H1 (cell line): ENCODE measurements at regions not wholly inside any gene's neighbourhood (a gene's known extent, or its start where the extent isn't known, plus 50 kb on each side); places are given as distances from the start of the nearest gene placed in this dataset.

Source experiments
- CTCF ChIA-PET: fragments of 300-600 bp; sonication (Branson Sonifier 250); formaldehyde crosslinking; loops from one replicate; lab custom pipeline; 2021; ENCODE audit not compliant: partially characterized antibody; lab: Charles Lee
- POLR2A ChIA-PET: fragments of 300-600 bp; sonication (Branson Sonifier 250); formaldehyde crosslinking; loops from one replicate; lab custom pipeline; 2021; ENCODE audit warnings: inconsistent platforms; ENCODE audit not compliant: partially characterized antibody; lab: Charles Lee
- DNase-seq, 2 experiments: peaks; one replicate each; pipeline versions ENCODE4 v3.0.0 to v3.0.0-alpha.2; 2010 to 2022; ENCODE audit warnings: low spot score in 2 of 2, low read depth in 1 of 2, mixed read lengths in 1 of 2
- FAIRE-seq: peaks from 2 replicates; lab custom pipeline; 2011; peaks lifted over from hg19 to GRCh38; lab: Jason Lieb, UNC
- H2AFZ ChIP-seq: 2 replicates; pipeline ENCODE4 v1.8.1; 2012; ENCODE audit warnings: low read length, inconsistent platforms
- H2AK5ac ChIP-seq: 2 replicates; pipeline ENCODE4 v1.6.1; 2013; ENCODE audit warnings: low read depth, low read length
- H2BK120ac ChIP-seq: replicated peaks from 2 replicates; pipeline ENCODE3; 2013; ENCODE audit warnings: low read depth, low read length, inconsistent platforms
- H2BK12ac ChIP-seq: 2 replicates; pipeline ENCODE4 v1.6.1; 2013; ENCODE audit warnings: low read depth, low read length
- H2BK15ac ChIP-seq: 2 replicates; pipeline ENCODE4 v1.6.1; 2013; ENCODE audit warnings: low read length
- H2BK20ac ChIP-seq: 2 replicates; pipeline ENCODE4 v1.6.1; 2013; ENCODE audit warnings: low read length
- H2BK5ac ChIP-seq: 2 replicates; pipeline ENCODE4 v1.6.1; 2013; ENCODE audit warnings: low read depth, low read length
- H3K14ac ChIP-seq: 2 replicates; pipeline ENCODE4 v1.6.1; 2013; ENCODE audit warnings: inconsistent platforms; ENCODE audit not compliant: insufficient read length
- H3K18ac ChIP-seq: 2 replicates; pipeline ENCODE4 v1.6.1; 2013; ENCODE audit warnings: low read length; ENCODE audit errors: extremely low read depth
- H3K23ac ChIP-seq: 2 replicates; pipeline ENCODE4 v1.6.1; 2013; ENCODE audit warnings: inconsistent platforms; ENCODE audit not compliant: insufficient read length
- H3K23me2 ChIP-seq: 2 replicates; pipeline ENCODE4 v1.6.1; 2013; ENCODE audit warnings: low read depth, low read length
- H3K27ac ChIP-seq: 2 replicates; pipeline ENCODE4 v1.6.1; 2011; ENCODE audit warnings: low read depth, low read length, inconsistent platforms
- H3K27me3 ChIP-seq, 4 experiments: replicated peaks in 1 of 4; 1 replicate in 1 of 4; 2 replicates in 3 of 4; pipeline versions ENCODE4 v1.6.1 to v1.8.1; 2011 to 2013; ENCODE audit warnings: low read length in 3 of 4, mild to moderate bottlenecking in 3 of 4, inconsistent platforms in 2 of 4, mixed read lengths in 2 of 4, moderate library complexity in 1 of 4; ENCODE audit not compliant: control insufficient read depth in 3 of 4, insufficient read depth in 3 of 4; ENCODE audit errors: extremely low read depth in 1 of 4
- H3K36me3 ChIP-seq, 4 experiments: 2 replicates each; pipeline versions ENCODE4 v1.6.1 to v1.8.1; 2011 to 2013; ENCODE audit warnings: mild to moderate bottlenecking in 4 of 4, low read length in 3 of 4, moderate library complexity in 2 of 4, control low read depth in 1 of 4, inconsistent platforms in 1 of 4; ENCODE audit not compliant: insufficient read depth in 4 of 4, control insufficient read depth in 2 of 4
- H3K4ac ChIP-seq: replicated peaks from 2 replicates; pipeline ENCODE3; 2013; ENCODE audit warnings: low read length, low read depth, mixed read lengths, inconsistent platforms; ENCODE audit not compliant: insufficient read length
- H3K4me1 ChIP-seq, 4 experiments: replicated peaks in 1 of 4; 1 replicate in 1 of 4; 2 replicates in 3 of 4; pipeline versions ENCODE4 v1.6.1 to v1.8.1; 2011 to 2013; ENCODE audit warnings: low read length in 3 of 4, inconsistent platforms in 2 of 4, mixed read lengths in 1 of 4; ENCODE audit not compliant: insufficient read depth in 4 of 4, control insufficient read depth in 3 of 4
- H3K4me2 ChIP-seq, 2 experiments: 2 replicates each; pipeline versions ENCODE4 v1.6.1 to v1.8.1; 2011 to 2013; ENCODE audit warnings: low read depth in 2 of 2, low read length in 2 of 2, control low read depth in 1 of 2, inconsistent platforms in 1 of 2, mild to moderate bottlenecking in 1 of 2; ENCODE audit not compliant: insufficient read depth in 1 of 2
- H3K4me3 ChIP-seq, 4 experiments: fragments of 200-600, 300-600 bp in 1 of 4; sonication (generic), shearing (Covaris generic), sonication (Bioruptor Twin) in 1 of 4; 2 replicates each; pipeline versions ENCODE4 v1.5.1 to v1.8.1; 2011 to 2016; ENCODE audit warnings: low read length in 4 of 4, low read depth in 3 of 4, control low read depth in 2 of 4, inconsistent platforms in 2 of 4, mild to moderate bottlenecking in 2 of 4, mixed read lengths in 1 of 4, moderate library complexity in 1 of 4; ENCODE audit not compliant: insufficient read depth in 2 of 4; ENCODE audit errors: extremely low read depth in 1 of 4
- H3K56ac ChIP-seq: replicated peaks from 2 replicates; pipeline ENCODE3; 2013; ENCODE audit warnings: low read depth, mild to moderate bottlenecking, mixed read lengths, low read length, inconsistent platforms; ENCODE audit not compliant: insufficient read length
- H3K79me1 ChIP-seq: 2 replicates; pipeline ENCODE4 v1.6.1; 2013; ENCODE audit warnings: low read depth, low read length, control low read depth
- H3K79me2 ChIP-seq, 2 experiments: 2 replicates each; pipeline versions ENCODE4 v1.6.1 to v1.8.1; 2012 to 2013; ENCODE audit warnings: low read length in 2 of 2, mild to moderate bottlenecking in 2 of 2, inconsistent platforms in 1 of 2; ENCODE audit not compliant: insufficient read depth in 2 of 2, control insufficient read depth in 1 of 2
- H3K9ac ChIP-seq, 4 experiments: replicated peaks in 1 of 4; 1 replicate in 1 of 4; 2 replicates in 3 of 4; pipeline versions ENCODE4 v1.6.1 to v1.8.1; 2011 to 2013; ENCODE audit warnings: low read depth in 3 of 4, low read length in 3 of 4, control low read depth in 2 of 4, mild to moderate bottlenecking in 2 of 4, moderate library complexity in 2 of 4, inconsistent platforms in 1 of 4; ENCODE audit errors: extremely low read depth in 1 of 4
- H3K9me3 ChIP-seq, 2 experiments: 2 replicates each; pipeline versions ENCODE4 v1.6.1 to v1.8.1; 2012 to 2013; ENCODE audit warnings: mild to moderate bottlenecking in 2 of 2, moderate library complexity in 2 of 2, control low read depth in 1 of 2, inconsistent platforms in 1 of 2, low read depth in 1 of 2, low read length in 1 of 2, mixed read lengths in 1 of 2; ENCODE audit not compliant: insufficient read depth in 2 of 2
- H4K20me1 ChIP-seq, 2 experiments: replicated peaks in 1 of 2; 2 replicates each; pipeline versions ENCODE3 to v1.8.1; 2011 to 2013; ENCODE audit warnings: inconsistent platforms in 2 of 2, low read length in 2 of 2, mild to moderate bottlenecking in 1 of 2; ENCODE audit not compliant: insufficient read depth in 2 of 2, control insufficient read depth in 1 of 2
- H4K5ac ChIP-seq: 2 replicates; pipeline ENCODE4 v1.6.1; 2013; ENCODE audit warnings: low read length, low read depth, mixed read lengths, inconsistent platforms; ENCODE audit not compliant: insufficient read length
- H4K8ac ChIP-seq: 2 replicates; pipeline ENCODE4 v1.8.0; 2013; ENCODE audit warnings: mild to moderate bottlenecking, moderate library complexity, low read length, inconsistent platforms; ENCODE audit not compliant: insufficient read depth; ENCODE audit errors: extremely low read depth
- H4K91ac ChIP-seq: replicated peaks from 2 replicates; pipeline ENCODE3; 2013; ENCODE audit warnings: low read length, mixed read lengths, inconsistent platforms; ENCODE audit not compliant: insufficient read length
- ASH2L ChIP-seq: fragments of 200-600, 300-600 bp; sonication (generic); IDR thresholded peaks from one replicate; pipeline ENCODE4 v1.7.1; 2017; ENCODE audit warnings: low read length
- CBX5 ChIP-seq: fragments of 300-800, 300-1000 bp; sonication (generic); IDR thresholded peaks from 2 replicates; pipeline ENCODE4 v1.7.1; 2016; ENCODE audit warnings: antibody characterized with exemption, low read length, low read depth
- CHD1 ChIP-seq: IDR thresholded peaks from 2 replicates; pipeline ENCODE4 v1.6.1; 2012; ENCODE audit warnings: low read depth, low read length, improper control_type of control experiment
- EP300 ChIP-seq, 2 experiments: IDR thresholded peaks; 1 replicate in 1 of 2; 2 replicates in 1 of 2; pipeline ENCODE4 v1.6.1; 2011 to 2012; ENCODE audit warnings: low read depth in 2 of 2, low read length in 2 of 2, mild to moderate bottlenecking in 2 of 2, borderline replicate concordance in 1 of 2, inconsistent platforms in 1 of 2, moderate library complexity in 1 of 2
- HDAC6 ChIP-seq: IDR thresholded peaks from one replicate; pipeline ENCODE4 v1.7.1; 2012; ENCODE audit warnings: low read depth, mild to moderate bottlenecking, inconsistent platforms, low read length, moderate library complexity
- KDM1A ChIP-seq: fragments of 200-600, 300-600 bp; sonication (generic); IDR thresholded peaks from 2 replicates; pipeline ENCODE4 v1.7.1; 2016; ENCODE audit warnings: mild to moderate bottlenecking, low read length, borderline replicate concordance
- RNF2 ChIP-seq: fragments of 200-900, 300-1000 bp; sonication (generic); IDR thresholded peaks from 2 replicates; pipeline ENCODE4 v1.7.1; 2016; ENCODE audit warnings: borderline replicate concordance, low read depth, mild to moderate bottlenecking, antibody characterized with exemption, low read length; ENCODE audit not compliant: poor library complexity, severe bottlenecking; ENCODE audit errors: missing control alignments
- SAP30 ChIP-seq: fragments of 300-600 bp; sonication (generic); IDR thresholded peaks from 2 replicates; pipeline ENCODE4 v1.7.1; 2012; ENCODE audit warnings: low read length, moderate library complexity, mild to moderate bottlenecking, inconsistent platforms; ENCODE audit not compliant: insufficient read depth, insufficient replicate concordance
- SIX5 ChIP-seq: IDR thresholded peaks from 2 replicates; pipeline ENCODE4 v1.6.1; 2011; ENCODE audit warnings: mild to moderate bottlenecking, low read depth, low read length
- SP1 ChIP-seq: IDR thresholded peaks from 2 replicates; pipeline ENCODE4 v1.6.1; 2011; ENCODE audit warnings: low read depth, low read length
- SP2 ChIP-seq: IDR thresholded peaks from 2 replicates; pipeline ENCODE4 v1.6.1; 2012; ENCODE audit warnings: mild to moderate bottlenecking, low read length, inconsistent platforms
- WGBS, 2 experiments: shearing (Covaris generic) in 1 of 2; methylation state at CpG; one replicate each; pipeline versions ENCODE4 v1.1.6 to v1.1.7; 2013 to 2015; ENCODE audit warnings: low lambda C conversion rate in 2 of 2, mixed read lengths in 2 of 2, inconsistent platforms in 1 of 2, low coverage in 1 of 2, missing lambda C conversion rate in 1 of 2; ENCODE audit not compliant: insufficient replicate concordance in 2 of 2, insufficient coverage in 1 of 2, insufficient read length in 1 of 2; ENCODE audit errors: extremely low coverage in 1 of 2, missing lambda C conversion rate in 1 of 2; 5-methylcytosine and 5-hydroxymethylcytosine counted together
- TF ChIP-seq, protein P1 (sequence below): IDR thresholded peaks from 2 replicates; pipeline ENCODE4 v1.6.1; 2011; ENCODE audit warnings: low read length, improper control_type of control experiment
- TF ChIP-seq, protein P2 (sequence below): IDR thresholded peaks from 2 replicates; pipeline ENCODE4 v1.6.1; 2012; ENCODE audit warnings: inconsistent platforms

DNA sequence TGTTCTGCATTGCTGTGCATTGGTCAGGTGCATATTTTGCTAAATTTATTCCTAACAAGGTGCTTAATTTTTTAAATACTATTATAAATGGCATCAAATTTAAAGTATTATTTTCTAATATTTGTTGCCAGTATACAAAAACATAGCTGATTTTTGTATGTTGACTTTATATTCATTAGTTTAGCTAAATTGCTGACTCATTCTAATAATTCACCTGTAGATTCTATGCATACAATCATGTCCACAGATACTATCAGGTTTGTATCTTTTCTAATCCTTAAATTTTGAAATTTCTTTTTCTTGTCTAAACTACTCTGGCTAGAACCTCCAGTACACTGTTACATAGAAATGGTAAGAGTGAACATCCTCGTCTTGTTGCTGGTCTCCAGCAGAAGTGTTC is 657.6 kb downstream of the CCDC171 start:
- Histone ChIP-seq H3K79me1 (no peaks in the 10 kb centered on the region), H4K20me1 (no peaks in the 10 kb centered on the region)
- POLR2A ChIA-PET, result no interaction called here
- TF ChIP-seq, protein P1, sequence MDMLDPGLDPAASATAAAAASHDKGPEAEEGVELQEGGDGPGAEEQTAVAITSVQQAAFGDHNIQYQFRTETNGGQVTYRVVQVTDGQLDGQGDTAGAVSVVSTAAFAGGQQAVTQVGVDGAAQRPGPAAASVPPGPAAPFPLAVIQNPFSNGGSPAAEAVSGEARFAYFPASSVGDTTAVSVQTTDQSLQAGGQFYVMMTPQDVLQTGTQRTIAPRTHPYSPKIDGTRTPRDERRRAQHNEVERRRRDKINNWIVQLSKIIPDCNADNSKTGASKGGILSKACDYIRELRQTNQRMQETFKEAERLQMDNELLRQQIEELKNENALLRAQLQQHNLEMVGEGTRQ, result no peak
- TF ChIP-seq CHD1, result no peak
- TF ChIP-seq, protein P2, sequence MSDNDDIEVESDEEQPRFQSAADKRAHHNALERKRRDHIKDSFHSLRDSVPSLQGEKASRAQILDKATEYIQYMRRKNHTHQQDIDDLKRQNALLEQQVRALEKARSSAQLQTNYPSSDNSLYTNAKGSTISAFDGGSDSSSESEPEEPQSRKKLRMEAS, result no peak
- no peak for TF ChIP-seq EP300 (IDR thresholded peaks at IDR 0.05; ENCODE audit: borderline replicate concordance in 1 of 2, low read depth in 2 of 2, low read length in 2 of 2)
- no peak for TF ChIP-seq RNF2
- no peak for TF ChIP-seq HDAC6
- TF ChIP-seq KDM1A, result no peak
- TF ChIP-seq SP1, result no peak
- TF ChIP-seq CBX5, result no peak
- TF ChIP-seq SIX5, result no peak
- TF ChIP-seq ASH2L, result no peak
- TF ChIP-seq SP2, result no peak
- no peak for TF ChIP-seq SAP30

More for the DNA sequence above, 657.6 kb downstream of the CCDC171 start:
- Histone ChIP-seq H3K4me3 (no peak overlapping the region), H2BK12ac (no peak overlapping the region), H3K27ac (no peak overlapping the region), H3K23ac (no peak overlapping the region), H2AFZ (no peak overlapping the region), H3K9me3 (no peaks in the 10 kb centered on the region), H3K23me2 (no peaks in the 10 kb centered on the region), H3K18ac (no peak overlapping the region), H2AK5ac (no peak overlapping the region), H3K36me3 (no peaks in the 10 kb centered on the region), H3K27me3 (no peaks in the 10 kb centered on the region), H3K79me2 (no peaks in the 10 kb centered on the region), H2BK15ac (no peak overlapping the region), H3K4me2 (no peak overlapping the region), H3K9ac (no peak overlapping the region), H4K91ac (no peak overlapping the region), H3K4ac (no peak overlapping the region), H4K8ac (no peak overlapping the region), H3K4me1 (peaks cover 0 to 6% (median 2%) of the 10 kb centered on the region in 4 experiments; a peak in 1 of 7 replicates), H2BK20ac (no peak overlapping the region), H3K14ac (no peak overlapping the region), H2BK120ac (no peak overlapping the region), H3K56ac (no peak overlapping the region), H2BK5ac (no peak overlapping the region), H4K5ac (no peak overlapping the region)
- WGBS, 2 experiments, result 95% methylated on average over 1 of the region's 1 CpG; no CpG with 5 or more reads in 1 of the 2 experiments
- CTCF ChIA-PET, result no interaction called here
- no peak for DNase-seq
- FAIRE-seq, result no peak
